ENCODE measurements at regions not wholly inside any gene's neighbourhood (a gene's known extent, or its start where the extent isn't known, plus 50 kb on each side); places are given as distances from the start of the nearest gene placed in this dataset.

DNA sequence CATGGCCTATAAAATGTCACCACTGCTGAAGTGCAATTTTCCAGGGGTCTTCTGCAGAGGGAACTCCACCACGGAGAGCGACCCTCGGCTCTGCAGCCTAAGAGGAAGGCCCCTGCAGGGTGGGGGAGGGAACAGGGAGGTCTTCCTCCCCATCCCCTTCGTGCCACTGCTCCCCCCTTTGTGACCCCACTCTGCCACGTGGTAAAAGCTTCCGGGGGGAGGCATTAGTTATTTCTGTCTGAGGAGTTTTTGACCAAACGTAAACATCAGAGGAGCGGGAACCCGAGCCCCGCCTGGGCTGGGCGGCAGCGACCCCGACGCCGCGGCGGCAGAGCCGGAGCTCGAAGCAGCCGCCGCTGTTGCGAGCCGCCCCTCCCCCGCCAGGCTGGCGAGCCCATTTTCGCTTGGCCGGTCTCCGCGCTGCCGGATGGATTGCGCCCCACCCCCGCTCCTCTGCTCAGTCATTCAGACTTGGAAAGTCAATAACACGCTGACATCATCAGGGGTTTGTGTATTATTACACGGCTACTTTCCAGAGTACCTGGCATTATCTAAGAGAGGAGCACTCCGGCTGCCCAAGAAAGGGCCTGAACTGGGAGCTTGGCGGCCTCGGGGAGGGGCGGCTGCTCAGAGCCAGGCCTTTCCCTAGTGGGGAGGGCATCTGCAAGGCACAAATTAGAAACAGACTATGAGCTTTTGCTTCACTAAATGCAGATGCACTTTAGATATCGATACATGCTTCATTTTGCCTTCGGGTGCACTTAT lies 162.5 kb upstream of the TBL1XR1 start (continued):
- TF ChIP-seq SMAD3 (CRISPR knock-in tag; IDR thresholded peaks at IDR 0.05; ENCODE audit: borderline replicate concordance) (peak; percentile 45; the same call in 1 of the 2 replicates), ETV6 (CRISPR knock-in tag; IDR thresholded peaks at IDR 0.05) (peak; percentile 97), FOXJ3 (CRISPR knock-in tag; IDR thresholded peaks at IDR 0.05; ENCODE audit: borderline replicate concordance) (no peak), FOXP1 (CRISPR knock-in tag; IDR thresholded peaks at IDR 0.05; ENCODE audit: borderline replicate concordance) (peak; percentile 90), NFYB (CRISPR knock-in tag; conservative IDR thresholded peaks at IDR 0.05; ENCODE audit: low read depth) (no peak), PRDM15 (CRISPR knock-in tag; IDR thresholded peaks at IDR 0.05) (no peak), CREB1 (CRISPR knock-in tag; IDR thresholded peaks at IDR 0.05) (peak; percentile 77), ATF3 (CRISPR knock-in tag; conservative IDR thresholded peaks at IDR 0.05) (peak; percentile 56; the same call in 1 of the 2 replicates), ZNF232 (CRISPR knock-in tag; IDR thresholded peaks at IDR 0.05) (peak; percentile 60; the same call in 1 of the 2 replicates), NFE2L1 (CRISPR knock-in tag; IDR thresholded peaks at IDR 0.05) (peak; percentile 92)
- TF ChIP-seq, protein P1, sequence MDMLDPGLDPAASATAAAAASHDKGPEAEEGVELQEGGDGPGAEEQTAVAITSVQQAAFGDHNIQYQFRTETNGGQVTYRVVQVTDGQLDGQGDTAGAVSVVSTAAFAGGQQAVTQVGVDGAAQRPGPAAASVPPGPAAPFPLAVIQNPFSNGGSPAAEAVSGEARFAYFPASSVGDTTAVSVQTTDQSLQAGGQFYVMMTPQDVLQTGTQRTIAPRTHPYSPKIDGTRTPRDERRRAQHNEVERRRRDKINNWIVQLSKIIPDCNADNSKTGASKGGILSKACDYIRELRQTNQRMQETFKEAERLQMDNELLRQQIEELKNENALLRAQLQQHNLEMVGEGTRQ (CRISPR knock-in tag; IDR thresholded peaks at IDR 0.05): peak; percentile 66
- TF ChIP-seq, protein P2, sequence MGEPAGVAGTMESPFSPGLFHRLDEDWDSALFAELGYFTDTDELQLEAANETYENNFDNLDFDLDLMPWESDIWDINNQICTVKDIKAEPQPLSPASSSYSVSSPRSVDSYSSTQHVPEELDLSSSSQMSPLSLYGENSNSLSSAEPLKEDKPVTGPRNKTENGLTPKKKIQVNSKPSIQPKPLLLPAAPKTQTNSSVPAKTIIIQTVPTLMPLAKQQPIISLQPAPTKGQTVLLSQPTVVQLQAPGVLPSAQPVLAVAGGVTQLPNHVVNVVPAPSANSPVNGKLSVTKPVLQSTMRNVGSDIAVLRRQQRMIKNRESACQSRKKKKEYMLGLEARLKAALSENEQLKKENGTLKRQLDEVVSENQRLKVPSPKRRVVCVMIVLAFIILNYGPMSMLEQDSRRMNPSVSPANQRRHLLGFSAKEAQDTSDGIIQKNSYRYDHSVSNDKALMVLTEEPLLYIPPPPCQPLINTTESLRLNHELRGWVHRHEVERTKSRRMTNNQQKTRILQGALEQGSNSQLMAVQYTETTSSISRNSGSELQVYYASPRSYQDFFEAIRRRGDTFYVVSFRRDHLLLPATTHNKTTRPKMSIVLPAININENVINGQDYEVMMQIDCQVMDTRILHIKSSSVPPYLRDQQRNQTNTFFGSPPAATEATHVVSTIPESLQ (CRISPR knock-in tag; IDR thresholded peaks at IDR 0.05): no peak
- TF ChIP-seq, protein P3, sequence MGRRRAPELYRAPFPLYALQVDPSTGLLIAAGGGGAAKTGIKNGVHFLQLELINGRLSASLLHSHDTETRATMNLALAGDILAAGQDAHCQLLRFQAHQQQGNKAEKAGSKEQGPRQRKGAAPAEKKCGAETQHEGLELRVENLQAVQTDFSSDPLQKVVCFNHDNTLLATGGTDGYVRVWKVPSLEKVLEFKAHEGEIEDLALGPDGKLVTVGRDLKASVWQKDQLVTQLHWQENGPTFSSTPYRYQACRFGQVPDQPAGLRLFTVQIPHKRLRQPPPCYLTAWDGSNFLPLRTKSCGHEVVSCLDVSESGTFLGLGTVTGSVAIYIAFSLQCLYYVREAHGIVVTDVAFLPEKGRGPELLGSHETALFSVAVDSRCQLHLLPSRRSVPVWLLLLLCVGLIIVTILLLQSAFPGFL (CRISPR knock-in tag; IDR thresholded peaks at IDR 0.05; ENCODE audit: borderline replicate concordance): no peak

DNA sequence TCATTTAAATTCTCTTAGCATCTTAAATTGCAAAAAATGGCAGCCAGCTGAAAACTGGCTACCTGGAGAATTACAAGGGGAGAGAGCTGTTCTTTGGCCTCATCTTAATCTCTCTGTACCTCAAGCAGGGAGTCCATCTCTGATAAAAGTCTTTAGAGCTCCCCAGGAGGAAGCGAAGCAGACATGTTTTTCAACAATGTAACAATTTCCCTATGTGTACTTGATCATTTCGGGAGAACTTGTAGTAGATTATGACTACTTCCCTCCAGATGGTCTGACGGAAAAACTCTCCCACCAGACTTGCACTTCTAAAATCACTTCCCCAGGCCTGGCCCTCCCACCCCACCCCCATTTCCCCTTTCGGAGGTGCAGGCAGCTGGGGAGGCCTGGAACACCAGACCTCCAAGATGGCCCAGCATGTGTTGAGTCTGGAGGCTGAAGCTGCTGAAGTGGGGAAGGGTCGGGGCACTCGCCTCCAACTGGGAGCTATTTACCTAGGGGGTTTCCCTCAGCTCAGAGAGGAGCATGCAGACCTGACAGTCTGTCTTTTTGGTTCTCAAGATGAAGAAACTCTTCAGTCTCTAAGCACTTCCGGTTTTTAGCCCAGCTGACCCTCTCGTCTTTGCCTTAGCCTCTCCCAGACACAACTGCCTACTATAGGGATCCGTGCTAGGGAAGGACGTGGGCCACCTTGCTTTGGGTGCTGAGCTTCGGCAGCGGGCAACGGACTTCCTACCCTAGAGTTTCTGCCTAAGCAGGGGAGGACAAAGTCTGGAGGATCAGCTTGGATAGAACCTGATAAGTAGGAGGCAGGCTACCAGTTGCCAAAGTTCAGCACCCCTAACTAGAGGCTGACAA lies 164.0 kb upstream of the TBL1XR1 start:
- Mint-ChIP-seq H3K9me3 (no peaks in the 10 kb centered on the region), H3K4me1 (peaks cover 50% of the 10 kb centered on the region), H3K27ac (0 out of 2 replicates have a peak overlapping the region, but pooled peaks have one; percentile 98), H3K4me3 (no peak overlapping the region), H3K36me3 (no peaks in the 10 kb centered on the region), H3K27me3 (ENCODE audit: low read depth) (peaks cover 13% of the 10 kb centered on the region)
- no peak for DNase-seq (ENCODE audit: low spot score)
- ChIA-PET CTCF (interaction anchor here (0.9 kb wide), 2 partner anchors 160 to 416 kb away, joined by 3 to 4 read pairs; no protein-coding TSS in a partner anchor), POLR2A (interaction anchor here (0.7 to 5.0 kb wide), 3 partner anchors 156 to 249 kb away, joined by 3 to 78 read pairs (median 4); partner anchors contain the start of gene TBL1XR1)
- no peak for ATAC-seq
- no peak for TF ChIP-seq ATF3 (CRISPR knock-in tag; conservative IDR thresholded peaks at IDR 0.05)
- TF ChIP-seq TCF7 (CRISPR knock-in tag; IDR thresholded peaks at IDR 0.05; ENCODE audit: low read depth): no peak
- TF ChIP-seq SMAD3 (CRISPR knock-in tag; IDR thresholded peaks at IDR 0.05; ENCODE audit: borderline replicate concordance): no peak
- TF ChIP-seq ZNF219 (CRISPR knock-in tag; IDR thresholded peaks at IDR 0.05; ENCODE audit: borderline replicate concordance): no peak
- TF ChIP-seq TEAD1 (CRISPR knock-in tag; IDR thresholded peaks at IDR 0.05): no peak
- no peak for TF ChIP-seq ZNF121 (CRISPR knock-in tag; IDR thresholded peaks at IDR 0.05)
- TF ChIP-seq ETV6 (CRISPR knock-in tag; IDR thresholded peaks at IDR 0.05): no peak
- TF ChIP-seq, protein P4, sequence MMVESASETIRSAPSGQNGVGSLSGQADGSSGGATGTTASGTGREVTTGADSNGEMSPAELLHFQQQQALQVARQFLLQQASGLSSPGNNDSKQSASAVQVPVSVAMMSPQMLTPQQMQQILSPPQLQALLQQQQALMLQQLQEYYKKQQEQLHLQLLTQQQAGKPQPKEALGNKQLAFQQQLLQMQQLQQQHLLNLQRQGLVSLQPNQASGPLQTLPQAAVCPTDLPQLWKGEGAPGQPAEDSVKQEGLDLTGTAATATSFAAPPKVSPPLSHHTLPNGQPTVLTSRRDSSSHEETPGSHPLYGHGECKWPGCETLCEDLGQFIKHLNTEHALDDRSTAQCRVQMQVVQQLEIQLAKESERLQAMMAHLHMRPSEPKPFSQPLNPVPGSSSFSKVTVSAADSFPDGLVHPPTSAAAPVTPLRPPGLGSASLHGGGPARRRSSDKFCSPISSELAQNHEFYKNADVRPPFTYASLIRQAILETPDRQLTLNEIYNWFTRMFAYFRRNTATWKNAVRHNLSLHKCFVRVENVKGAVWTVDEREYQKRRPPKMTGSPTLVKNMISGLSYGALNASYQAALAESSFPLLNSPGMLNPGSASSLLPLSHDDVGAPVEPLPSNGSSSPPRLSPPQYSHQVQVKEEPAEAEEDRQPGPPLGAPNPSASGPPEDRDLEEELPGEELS (CRISPR knock-in tag; IDR thresholded peaks at IDR 0.05): no peak
- TF ChIP-seq JUN (CRISPR knock-in tag; IDR thresholded peaks at IDR 0.05): no peak
- no peak for TF ChIP-seq ESRRA (CRISPR knock-in tag; IDR thresholded peaks at IDR 0.05; ENCODE audit: borderline replicate concordance)
- no peak for TF ChIP-seq ZNF263 (CRISPR knock-in tag; IDR thresholded peaks at IDR 0.05; ENCODE audit: low read depth)
